ENCODE measurements at regions not wholly inside any gene's neighbourhood (a gene's known extent, or its start where the extent isn't known, plus 50 kb on each side); places are given as distances from the start of the nearest gene placed in this dataset.

DNA sequence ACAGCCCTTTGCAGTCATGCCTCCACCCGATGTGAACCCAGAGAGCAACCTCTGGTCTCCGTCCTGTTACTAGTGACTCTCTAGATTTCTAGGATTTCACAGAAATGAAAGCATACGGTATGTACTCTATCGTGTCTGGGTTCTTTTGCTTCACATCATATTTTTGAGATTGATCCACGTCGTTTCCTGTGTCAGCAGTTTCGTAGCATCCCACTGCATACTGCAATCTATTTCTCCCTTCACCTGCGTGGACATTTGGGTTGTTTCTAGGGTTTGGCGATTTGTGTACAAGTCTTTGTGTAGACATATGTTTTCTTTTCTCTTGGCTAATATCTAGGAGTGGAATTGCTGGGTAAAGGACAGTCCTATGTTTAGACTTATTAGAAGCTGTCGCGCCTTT is 119.8 kb upstream of the PCBD1 start:
- TF ChIP-seq, protein P1, sequence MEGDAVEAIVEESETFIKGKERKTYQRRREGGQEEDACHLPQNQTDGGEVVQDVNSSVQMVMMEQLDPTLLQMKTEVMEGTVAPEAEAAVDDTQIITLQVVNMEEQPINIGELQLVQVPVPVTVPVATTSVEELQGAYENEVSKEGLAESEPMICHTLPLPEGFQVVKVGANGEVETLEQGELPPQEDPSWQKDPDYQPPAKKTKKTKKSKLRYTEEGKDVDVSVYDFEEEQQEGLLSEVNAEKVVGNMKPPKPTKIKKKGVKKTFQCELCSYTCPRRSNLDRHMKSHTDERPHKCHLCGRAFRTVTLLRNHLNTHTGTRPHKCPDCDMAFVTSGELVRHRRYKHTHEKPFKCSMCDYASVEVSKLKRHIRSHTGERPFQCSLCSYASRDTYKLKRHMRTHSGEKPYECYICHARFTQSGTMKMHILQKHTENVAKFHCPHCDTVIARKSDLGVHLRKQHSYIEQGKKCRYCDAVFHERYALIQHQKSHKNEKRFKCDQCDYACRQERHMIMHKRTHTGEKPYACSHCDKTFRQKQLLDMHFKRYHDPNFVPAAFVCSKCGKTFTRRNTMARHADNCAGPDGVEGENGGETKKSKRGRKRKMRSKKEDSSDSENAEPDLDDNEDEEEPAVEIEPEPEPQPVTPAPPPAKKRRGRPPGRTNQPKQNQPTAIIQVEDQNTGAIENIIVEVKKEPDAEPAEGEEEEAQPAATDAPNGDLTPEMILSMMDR (IDR thresholded peaks at IDR 0.05), result no peak
- no peak for TF ChIP-seq ZFX (IDR thresholded peaks at IDR 0.05; ENCODE audit: borderline replicate concordance)
